H1 (cell line): ENCODE measurements at regions not wholly inside any gene's neighbourhood (a gene's known extent, or its start where the extent isn't known, plus 50 kb on each side); places are given as distances from the start of the nearest gene placed in this dataset.

Source experiments
- EGR1 ChIP-seq: IDR thresholded peaks from 2 replicates; pipeline ENCODE4 v1.6.1; 2011; ENCODE audit warnings: low read depth, low read length, borderline replicate concordance
- EP300 ChIP-seq, 2 experiments: IDR thresholded peaks; 1 replicate in 1 of 2; 2 replicates in 1 of 2; pipeline ENCODE4 v1.6.1; 2011 to 2012; ENCODE audit warnings: low read depth in 2 of 2, low read length in 2 of 2, mild to moderate bottlenecking in 2 of 2, borderline replicate concordance in 1 of 2, inconsistent platforms in 1 of 2, moderate library complexity in 1 of 2
- EZH2 ChIP-seq: fragments of 200-600 bp; sonication (generic); IDR thresholded peaks from 2 replicates; pipeline ENCODE4 v1.7.1; 2012; ENCODE audit warnings: low read depth, mild to moderate bottlenecking, moderate library complexity, low read length, inconsistent platforms; ENCODE audit not compliant: severe bottlenecking
- MAFK ChIP-seq: IDR thresholded peaks from 2 replicates; pipeline ENCODE4 v1.6.1; 2012; ENCODE audit warnings: low read depth, mild to moderate bottlenecking, improper control_type of control experiment, low read length
- SAP30 ChIP-seq: fragments of 300-600 bp; sonication (generic); IDR thresholded peaks from 2 replicates; pipeline ENCODE4 v1.7.1; 2012; ENCODE audit warnings: low read length, moderate library complexity, mild to moderate bottlenecking, inconsistent platforms; ENCODE audit not compliant: insufficient read depth, insufficient replicate concordance
- SIN3A ChIP-seq, 2 experiments: IDR thresholded peaks in 1 of 2; conservative IDR thresholded peaks in 1 of 2; 2 replicates each; pipeline ENCODE4 v1.6.1; 2011 to 2012; ENCODE audit warnings: low read length in 2 of 2, improper control_type of control experiment in 1 of 2, low read depth in 1 of 2, mild to moderate bottlenecking in 1 of 2
- SIX5 ChIP-seq: IDR thresholded peaks from 2 replicates; pipeline ENCODE4 v1.6.1; 2011; ENCODE audit warnings: mild to moderate bottlenecking, low read depth, low read length
- SP1 ChIP-seq: IDR thresholded peaks from 2 replicates; pipeline ENCODE4 v1.6.1; 2011; ENCODE audit warnings: low read depth, low read length
- TF ChIP-seq, protein P1 (sequence below): IDR thresholded peaks from 2 replicates; pipeline ENCODE4 v1.6.1; 2012; ENCODE audit warnings: low read length, inconsistent platforms
- TF ChIP-seq, protein P2 (sequence below): IDR thresholded peaks from 2 replicates; pipeline ENCODE4 v1.6.1; 2011; ENCODE audit warnings: low read length, improper control_type of control experiment

DNA sequence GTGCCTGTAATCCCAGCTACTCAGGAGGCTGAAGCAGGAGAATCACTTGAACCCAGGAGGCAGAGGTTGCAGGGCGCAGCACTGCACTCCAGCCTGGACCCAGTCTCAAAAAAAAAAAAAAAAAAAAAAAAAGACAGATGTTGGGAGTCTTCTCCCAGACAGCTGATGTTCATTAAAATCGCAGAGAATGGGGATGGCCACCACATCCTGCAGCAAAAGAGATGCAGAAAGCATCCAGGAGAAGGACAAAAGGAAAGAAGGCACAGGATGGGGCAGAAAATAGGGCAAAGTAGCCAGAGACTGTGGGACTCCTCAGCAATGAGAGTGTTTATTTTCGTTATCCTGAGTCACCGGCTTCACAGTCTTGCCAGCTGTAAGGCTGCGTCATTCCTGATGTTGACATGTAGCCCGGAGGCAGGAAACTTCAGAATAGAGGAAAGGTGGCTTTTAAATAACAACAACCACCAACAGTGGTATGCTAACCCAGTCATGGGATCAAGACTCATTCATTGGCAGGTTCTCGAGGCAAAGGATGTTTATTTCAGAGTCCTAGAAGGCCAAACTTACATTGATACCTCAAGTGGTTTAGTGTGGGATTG is 149.5 kb upstream of the SVIL start (continued):
- TF ChIP-seq EP300 (IDR thresholded peaks at IDR 0.05; ENCODE audit: borderline replicate concordance in 1 of 2, low read depth in 2 of 2, low read length in 2 of 2) = peak in 1 of 2 experiments; percentile 83; a peak in 1 of 3 replicates
- no peak for TF ChIP-seq EGR1
- TF ChIP-seq, protein P1, sequence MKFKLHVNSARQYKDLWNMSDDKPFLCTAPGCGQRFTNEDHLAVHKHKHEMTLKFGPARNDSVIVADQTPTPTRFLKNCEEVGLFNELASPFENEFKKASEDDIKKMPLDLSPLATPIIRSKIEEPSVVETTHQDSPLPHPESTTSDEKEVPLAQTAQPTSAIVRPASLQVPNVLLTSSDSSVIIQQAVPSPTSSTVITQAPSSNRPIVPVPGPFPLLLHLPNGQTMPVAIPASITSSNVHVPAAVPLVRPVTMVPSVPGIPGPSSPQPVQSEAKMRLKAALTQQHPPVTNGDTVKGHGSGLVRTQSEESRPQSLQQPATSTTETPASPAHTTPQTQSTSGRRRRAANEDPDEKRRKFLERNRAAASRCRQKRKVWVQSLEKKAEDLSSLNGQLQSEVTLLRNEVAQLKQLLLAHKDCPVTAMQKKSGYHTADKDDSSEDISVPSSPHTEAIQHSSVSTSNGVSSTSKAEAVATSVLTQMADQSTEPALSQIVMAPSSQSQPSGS = 0 out of 2 replicates have a peak, but pooled peaks have one; percentile 26
- peak; percentile 69; the same call in 1 of the 2 replicates for TF ChIP-seq MAFK
- peak; percentile 51 for TF ChIP-seq SAP30
- TF ChIP-seq SIX5 = no peak
- TF ChIP-seq SP1 = peak; percentile 40; the same call in 1 of the 2 replicates
- TF ChIP-seq, protein P2, sequence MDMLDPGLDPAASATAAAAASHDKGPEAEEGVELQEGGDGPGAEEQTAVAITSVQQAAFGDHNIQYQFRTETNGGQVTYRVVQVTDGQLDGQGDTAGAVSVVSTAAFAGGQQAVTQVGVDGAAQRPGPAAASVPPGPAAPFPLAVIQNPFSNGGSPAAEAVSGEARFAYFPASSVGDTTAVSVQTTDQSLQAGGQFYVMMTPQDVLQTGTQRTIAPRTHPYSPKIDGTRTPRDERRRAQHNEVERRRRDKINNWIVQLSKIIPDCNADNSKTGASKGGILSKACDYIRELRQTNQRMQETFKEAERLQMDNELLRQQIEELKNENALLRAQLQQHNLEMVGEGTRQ = no peak
- TF ChIP-seq EZH2 = no peak
- peak; percentile 84 to 88; a peak in 3 of 4 replicates for TF ChIP-seq SIN3A (conservative IDR thresholded peaks at IDR 0.05 in 1 of 2, IDR thresholded peaks at IDR 0.05 in 1 of 2; ENCODE audit: low read depth in 1 of 2, low read length in 2 of 2)
